NCI-H2081 (cell line): ENCODE measurements at regions not wholly inside any gene's neighbourhood (a gene's known extent, or its start where the extent isn't known, plus 50 kb on each side); places are given as distances from the start of the nearest gene placed in this dataset.

Experiments used
- DNase-seq, 2 experiments: peaks; one replicate each; lab custom pipeline; 2025; lab: John Stamatoyannopoulos, UW

DNA sequence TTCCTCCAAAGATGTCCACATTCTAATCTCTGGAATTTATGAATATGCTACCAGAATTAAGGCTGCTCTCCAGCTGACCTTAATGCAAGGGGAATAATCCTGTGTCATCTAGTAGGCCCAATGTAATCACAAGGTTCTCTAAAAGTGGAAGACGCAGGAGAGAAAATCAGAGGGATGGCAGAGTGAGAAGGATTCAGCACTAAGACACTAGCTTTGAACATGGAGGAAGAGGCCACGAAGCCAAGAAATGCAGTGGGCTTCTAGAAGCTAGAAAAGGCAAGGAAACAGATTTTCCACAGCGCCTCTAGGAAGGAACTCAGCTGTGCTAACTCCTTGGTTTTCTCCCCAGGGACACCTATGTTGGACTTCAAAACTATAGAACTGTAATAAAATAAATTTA lies 240.7 kb upstream of the TRAM1L1 start:
- DNase-seq = no peak

DNA sequence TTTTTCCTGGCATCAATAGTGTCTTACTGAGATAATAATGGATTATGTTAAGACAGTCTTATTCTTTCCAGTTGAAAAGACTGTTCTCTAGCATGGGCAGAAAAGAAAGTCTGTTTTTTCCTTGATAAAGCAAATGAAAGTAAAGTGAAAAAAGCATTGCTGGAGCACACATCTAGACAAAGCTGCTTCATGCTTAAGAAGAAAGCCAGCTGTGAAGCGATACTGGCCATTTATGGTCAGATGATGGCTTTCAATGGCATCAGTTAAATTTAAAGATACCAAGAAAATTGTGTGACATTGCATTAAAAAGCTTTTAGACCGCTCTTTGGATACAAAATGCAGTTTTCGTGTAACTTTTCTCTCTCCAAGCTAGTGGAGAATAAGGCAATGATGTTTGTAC lies 242.1 kb upstream of the TRAM1L1 start:
- no peak for DNase-seq

DNA sequence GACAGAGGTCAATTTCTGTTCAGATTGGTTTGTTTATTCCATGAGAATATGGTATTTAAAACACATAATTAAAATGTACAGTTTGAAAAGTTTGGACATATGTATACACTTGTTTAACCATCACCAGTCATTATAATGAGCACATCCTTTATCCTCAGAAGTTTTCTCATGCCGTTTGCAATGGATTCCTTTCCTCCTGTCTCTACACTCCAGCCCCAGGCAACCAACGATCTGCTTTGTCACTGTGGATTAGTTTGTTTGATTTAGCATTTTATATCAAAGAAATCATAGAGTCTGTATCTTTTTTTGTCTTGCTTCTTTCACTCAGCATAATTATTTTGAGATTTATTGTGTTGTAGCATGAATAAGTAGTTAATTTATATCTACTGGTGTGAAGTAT lies 243.0 kb upstream of the TRAM1L1 start:
- peak in 1 of 2 experiments; percentile 12 for DNase-seq

DNA sequence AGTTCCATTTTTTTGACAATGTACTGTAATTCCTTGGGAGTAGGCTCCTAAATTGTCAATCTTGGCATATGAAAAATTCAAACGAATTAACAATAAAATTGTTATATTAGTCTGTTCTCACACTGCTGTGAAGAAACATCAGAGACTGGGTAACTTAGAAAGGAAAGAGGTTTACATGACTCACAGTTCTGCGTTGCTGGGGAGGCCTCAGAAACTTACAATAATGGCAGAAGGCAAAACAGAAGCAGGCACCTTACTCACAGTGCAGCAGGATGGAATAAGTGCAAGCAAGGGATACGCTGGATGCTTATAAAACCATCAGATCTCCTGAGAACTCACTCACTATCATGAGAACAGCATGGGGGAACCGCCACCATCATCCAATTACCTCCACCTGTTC lies 246.4 kb upstream of the TRAM1L1 start:
- DNase-seq = no peak

DNA sequence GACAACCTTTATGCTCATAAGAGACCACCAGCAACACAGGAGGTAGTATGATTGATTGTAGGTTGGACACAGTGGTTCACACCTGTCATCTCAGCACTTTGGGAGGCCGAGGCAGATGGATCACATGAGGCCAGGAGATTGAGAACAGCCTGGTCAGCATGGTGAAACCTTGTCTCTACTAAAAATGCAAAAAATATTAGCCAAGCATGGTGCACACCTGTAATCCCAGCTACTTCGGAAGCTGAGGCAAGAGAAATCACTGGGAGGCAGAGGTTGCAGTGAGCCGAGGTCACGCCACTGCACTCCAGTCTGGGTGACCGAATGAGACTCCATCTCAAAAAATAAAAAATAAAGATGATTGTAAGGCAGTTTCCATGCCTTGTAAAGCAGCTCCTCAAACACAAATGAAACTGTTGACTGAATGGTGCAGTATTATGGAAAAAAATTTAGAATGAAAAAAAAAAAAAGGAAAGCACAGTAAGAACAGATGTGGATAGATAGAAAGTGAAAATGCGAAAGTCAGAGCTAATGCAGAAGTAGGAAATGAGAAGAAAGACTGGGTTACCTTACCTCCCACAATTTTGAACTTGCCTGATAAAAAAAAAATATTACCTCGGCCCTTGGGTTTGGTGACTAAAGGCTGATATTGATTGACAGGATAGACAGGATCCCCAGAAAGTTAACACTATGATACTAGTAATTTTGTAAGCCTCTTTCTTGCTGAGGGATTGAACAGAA lies 249.2 kb upstream of the TRAM1L1 start:
- DNase-seq = no peak

DNA sequence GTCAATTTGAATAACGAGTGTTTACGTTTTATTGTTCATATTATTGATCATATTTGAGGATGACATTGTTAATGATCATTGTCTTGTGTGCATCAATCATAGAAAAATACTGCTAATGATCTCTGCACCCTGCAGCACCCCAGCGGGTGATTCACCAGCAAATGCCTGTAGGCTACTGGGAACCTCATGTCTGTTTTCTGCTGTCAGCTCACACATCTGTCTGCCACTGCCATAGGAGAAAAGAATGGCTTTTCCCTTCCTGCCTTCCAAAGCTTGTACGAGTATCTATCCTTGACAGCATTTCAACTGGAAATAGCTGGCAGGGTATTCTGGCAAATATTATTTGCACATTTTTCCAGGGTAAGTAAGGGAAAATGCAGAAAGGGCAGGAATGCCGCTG lies 272.1 kb upstream of the TRAM1L1 start:
- DNase-seq = no peak

DNA sequence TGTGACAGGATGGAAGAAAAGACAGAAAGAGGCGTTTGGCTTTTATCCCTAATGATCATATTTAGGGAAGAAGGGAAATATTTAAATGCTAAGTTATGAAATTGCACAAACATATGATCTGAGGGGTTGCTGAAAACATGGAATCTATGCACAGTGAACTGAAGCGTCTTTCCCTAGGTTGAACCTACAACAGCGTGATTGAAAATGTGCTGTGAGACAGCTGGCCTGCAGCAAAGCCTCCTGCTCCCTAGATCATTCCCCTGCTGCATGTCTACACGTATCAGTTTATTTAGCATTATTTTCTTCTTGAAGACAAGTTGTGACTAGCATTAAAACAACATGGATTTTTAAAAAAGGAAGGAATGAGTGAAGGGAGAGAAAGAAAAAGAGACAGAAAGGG lies 272.5 kb upstream of the TRAM1L1 start:
- no peak for DNase-seq

DNA sequence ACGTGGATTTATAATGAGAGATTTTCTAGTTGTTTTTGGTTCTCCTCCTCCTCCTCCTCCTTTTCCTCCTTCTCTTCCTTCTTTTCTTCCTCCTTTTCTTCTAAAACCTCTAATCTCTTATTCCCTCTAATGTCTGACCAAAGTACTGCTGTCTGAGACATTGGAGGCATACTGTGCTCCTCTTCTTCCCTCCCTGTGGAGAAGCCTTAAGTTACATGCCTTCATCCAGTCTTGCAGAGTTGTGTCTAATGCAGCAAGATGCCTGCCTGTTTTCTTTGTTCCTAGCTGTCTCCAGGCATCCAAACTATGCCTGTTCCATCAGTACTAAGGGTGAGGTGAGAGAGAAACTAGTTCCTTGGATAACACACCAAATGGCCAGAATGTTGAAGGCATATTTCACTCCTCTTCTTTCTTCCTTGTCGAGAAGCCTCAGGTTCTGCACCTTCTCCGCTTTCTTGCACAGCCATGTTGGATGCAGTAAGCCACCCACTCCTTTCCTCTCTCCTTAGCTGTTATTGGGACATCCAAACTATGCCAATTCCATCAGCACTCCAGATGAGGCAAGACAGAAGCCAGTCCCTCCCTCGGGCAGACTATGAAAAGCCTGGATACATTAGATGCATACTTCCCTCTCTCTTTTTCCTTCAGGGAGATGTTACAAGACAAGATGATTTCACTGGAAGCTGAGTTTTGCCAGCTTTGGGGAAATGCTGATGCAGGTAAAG lies 285.7 kb upstream of the TRAM1L1 start:
- no peak for DNase-seq

DNA sequence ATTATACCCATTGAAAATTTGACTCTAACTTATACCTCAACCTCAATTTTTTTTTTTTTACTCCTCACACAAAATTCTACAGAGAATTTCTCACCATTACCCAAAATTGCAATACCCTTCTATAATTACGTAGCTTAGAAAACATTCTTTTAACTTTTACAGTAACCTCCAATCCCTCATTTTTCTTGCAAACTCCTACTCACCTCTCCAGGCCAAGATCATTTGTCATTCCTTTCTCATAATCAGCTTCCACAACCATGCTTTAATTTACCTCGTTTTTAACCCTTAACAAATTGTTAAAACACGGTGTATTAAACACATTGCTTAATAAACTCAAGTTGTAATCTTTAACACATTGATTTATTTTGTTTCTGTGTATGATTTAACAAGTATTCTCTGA lies 289.7 kb upstream of the TRAM1L1 start:
- DNase-seq = no peak

DNA sequence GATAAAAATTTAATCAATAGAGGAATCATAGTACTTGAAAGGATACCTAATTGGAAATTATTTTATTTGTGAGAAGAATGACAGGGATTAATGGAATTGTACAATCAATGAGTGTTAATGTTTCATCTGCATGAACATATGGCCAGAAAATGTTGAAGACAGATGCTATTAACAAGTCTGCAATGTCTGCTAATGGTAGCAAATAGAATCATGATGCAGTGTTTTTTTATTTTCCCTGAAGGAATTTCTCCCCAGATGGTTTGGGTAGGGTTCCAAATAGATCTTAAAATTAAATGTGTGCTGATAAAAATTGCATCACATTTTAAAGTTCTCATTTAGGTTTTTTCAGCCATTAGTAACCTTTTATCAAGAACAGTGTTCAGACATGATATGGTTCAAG lies 291.3 kb upstream of the TRAM1L1 start:
- no peak for DNase-seq

DNA sequence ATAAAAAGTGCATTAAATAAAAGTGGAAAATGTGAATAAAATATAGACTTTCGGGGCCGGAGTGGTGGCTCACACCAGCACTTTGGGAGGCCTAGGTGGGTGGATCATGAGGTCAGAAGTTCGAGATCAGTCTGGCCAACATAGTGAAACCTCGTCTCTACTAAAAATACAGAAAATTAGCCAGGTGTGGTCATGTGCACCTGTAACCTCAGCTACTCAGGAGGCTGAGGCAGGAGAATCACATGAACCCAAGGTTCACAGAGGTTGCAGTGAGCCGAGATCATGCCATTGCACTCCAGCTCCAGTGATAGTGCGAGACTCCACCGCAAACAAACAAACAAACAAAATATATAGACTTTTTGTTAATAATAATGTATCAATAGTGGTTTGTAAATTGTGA lies 293.6 kb upstream of the TRAM1L1 start:
- no peak for DNase-seq

DNA sequence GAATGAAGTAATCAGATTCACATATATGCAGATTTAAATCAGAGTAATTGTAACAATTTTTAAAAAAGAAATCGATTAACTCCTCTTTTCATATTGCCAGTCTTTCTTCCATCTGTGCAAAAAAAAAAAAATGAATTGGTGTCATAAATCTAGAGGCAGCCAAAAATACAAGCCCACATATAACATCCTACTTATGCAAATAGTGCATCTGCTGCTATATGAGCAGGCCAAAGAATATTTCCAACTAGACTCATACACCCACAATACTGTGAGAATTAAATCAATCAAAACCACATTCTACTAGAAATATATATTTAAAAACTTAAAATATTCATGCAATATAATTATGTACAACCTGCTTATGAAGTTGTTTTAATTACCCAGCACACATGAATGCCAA lies 298.1 kb upstream of the TRAM1L1 start:
- DNase-seq = no peak

DNA sequence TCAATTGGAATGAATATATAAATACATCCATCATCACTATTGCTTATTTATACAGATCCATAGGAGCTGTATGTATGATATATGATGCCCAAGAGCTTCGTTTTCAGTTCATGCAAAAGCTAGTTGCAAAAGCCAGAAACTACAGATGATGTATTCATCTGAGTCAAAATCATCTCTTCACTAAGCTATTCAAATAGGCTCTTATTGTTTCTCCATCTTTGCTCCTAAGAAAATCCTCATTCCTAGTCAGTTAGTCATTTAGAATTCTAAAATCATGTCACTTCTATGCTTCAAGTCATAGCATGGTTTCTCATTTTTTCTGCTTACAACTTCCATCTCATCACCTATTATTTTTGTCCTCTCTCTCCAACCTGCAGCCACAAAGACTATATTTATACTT lies 300.1 kb upstream of the TRAM1L1 start:
- no peak for DNase-seq

DNA sequence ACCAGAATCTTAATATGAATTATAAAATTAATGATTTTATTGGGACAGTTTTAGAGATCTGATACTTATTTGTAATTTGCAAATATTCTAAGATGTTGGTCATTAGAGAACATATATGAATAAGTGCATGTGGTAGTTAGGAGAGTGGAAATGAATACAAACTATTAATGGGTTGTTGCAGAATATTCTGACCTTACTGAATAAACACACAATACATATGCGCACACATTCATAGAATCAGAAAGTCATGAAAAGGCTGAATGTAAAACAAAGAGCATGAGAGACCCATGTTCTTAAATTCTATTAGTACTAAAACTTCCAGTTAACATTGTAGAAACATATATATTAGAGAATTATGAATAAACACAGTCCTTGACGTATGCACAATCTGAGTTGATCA lies 301.7 kb upstream of the TRAM1L1 start:
- no peak for DNase-seq

DNA sequence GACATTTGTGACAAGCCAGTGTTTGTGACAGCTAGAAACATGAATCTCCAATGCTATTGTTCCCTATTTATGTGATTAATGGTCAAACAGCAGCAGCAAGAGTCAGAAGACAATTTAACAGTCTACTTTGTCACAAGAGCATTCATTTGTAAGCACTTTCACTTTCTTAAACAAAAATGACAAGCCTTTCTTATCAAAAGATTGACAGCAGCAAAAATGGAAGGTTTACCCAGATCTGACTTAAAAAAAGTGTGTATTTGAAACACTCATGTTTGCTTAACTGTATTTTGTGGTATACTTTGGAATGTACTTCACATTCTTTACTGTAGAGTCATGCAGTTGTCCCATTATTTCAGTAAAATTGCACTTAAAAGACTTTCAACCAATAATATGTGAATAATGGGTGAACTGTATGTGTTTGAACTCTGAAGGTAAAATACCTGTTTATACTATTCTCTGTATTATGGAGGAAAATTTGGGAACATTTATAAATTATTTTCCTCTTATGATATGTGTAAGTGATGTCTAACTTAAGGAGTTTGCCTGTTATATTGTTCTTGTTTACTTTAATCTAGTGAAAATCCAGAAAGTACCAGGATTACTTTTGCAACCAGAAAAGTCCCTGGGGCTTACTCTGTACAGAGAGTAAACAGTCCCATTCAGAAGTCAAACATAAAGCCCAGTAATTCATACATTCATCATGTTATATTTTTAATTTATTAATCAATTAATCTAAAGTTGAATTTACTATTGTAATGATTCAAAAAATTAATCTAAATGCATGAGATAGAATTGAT lies 314.9 kb upstream of the TRAM1L1 start:
- no peak for DNase-seq

DNA sequence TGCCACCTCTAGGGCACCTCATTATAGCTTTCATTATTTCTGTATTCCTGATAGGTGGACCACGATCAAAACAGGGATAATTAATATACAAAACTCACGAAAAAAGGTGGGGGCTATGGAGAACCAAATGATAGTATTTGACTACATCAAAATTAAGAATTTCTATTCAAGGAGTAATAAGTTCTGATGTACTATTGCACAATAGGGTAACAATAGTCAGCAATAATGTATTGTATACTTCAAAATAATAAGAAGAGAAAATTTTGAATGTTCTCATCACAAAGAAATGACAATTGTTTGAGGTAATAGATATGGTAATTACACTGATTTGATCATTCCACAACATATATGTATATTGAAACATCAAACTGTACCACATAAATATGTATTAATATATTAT lies 327.3 kb upstream of the TRAM1L1 start:
- no peak for DNase-seq

DNA sequence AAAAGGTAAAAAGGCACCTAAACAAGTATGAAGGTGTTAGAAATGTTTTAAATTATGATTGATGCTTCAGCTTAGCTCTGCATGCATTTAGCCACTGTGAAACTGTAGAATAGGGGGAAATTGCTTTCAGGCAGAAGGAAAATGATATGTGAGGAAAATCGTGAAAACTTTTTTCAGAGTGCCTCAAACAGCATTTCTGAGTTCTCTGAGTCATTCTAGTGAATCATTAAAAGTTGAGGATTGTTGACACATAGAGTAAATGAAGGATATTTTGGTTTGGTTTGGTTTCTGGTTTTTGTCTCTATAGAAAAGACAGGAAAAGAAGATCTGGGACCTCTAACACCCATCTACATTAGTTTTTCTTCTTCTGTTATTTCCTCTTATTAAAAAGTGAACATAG lies 332.5 kb upstream of the TRAM1L1 start:
- no peak for DNase-seq

DNA sequence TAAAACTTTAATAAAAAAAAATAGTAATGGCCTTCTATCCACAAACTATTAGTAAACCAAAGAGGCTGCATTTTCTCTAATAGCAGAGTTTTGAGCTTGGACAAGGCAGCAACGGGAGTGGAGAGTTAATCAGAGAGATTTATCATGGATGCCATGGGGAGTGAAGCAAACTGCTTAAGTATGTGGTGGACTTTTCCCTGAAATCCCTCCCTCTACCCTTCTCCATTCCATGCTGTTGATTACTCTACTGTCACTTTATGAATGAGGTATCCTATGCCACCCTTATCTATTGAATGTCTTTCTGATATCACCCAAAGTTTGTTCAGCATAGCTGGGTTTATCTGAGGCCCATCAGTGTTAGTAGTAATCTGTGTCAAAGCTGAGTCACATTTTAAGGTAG lies 335.6 kb upstream of the TRAM1L1 start:
- DNase-seq = no peak

DNA sequence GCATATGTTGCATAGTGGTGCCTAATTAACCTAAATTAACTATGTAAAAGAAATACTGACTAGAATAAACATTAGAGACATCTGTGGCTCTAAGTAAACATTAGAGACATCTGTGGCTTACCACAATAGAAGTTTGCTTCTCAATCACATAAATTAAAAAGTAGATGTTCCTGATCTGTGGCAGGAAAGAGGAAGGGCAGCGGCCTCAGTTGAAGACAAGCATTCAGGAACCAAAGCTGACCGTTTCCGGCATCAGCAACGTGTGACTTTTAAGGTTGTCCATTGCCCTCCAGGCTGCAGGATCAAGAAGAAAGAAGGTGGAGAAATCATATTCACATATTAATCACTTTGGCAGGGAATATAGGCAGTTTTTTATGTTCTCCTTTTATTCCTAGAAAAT lies 336.3 kb upstream of the TRAM1L1 start:
- DNase-seq = no peak

DNA sequence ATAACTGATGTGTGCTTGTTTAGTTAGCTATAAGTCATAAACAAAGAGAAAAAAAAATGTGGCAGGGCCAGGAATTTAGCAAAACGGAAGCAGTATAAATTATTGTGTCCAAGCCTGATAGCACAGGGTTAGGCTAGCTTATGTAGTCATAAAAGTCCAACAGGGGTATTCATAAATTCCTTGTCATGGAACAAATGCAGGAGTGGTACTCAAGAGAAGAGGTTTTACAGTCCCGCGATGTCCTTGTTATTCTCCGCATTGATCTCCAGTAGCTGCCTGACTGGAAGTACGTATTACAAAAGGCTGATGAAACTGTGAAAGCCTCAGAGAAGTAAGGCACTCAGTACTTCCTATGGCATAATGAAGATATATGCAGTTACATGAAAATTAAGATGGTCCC lies 336.9 kb upstream of the TRAM1L1 start:
- no peak for DNase-seq

DNA sequence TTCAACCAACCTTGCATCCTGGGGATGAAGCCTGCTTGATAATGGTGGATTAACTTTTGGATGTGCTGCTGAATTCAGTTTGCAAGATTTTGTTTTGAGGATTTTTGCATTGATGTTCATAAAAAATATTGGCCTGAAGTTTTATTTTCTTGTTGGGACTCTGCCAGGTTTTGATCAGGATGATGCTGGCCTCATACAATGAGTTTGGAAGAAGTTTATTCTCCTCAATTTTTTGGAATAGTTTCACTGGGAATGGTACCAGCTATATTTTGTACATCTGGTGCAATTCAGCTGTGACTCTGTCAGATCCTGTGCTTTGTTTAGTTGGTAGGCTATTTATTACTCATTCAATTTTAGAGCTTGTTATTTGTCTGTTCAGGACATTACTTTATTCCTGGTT lies 340.3 kb upstream of the TRAM1L1 start:
- DNase-seq = no peak

DNA sequence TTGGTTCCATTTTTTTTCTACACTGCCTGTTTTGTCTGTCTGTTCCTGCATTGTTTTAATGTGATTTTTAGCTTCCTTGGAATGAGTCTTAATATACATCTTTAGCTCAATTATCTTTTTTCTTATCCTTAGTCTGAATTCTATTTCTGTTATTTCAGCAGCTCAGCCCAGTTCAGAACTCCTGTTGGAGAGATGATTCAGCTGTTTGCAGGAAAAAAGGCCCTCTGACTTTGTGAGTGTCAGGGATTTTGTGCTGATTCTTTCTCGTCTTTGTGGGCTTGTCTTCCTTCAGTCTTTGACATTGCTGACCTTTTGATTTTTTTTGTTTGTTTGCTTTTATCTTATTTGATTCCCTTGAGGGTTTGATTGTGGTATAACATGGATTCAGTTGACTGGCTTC lies 343.2 kb upstream of the TRAM1L1 start:
- DNase-seq = no peak

DNA sequence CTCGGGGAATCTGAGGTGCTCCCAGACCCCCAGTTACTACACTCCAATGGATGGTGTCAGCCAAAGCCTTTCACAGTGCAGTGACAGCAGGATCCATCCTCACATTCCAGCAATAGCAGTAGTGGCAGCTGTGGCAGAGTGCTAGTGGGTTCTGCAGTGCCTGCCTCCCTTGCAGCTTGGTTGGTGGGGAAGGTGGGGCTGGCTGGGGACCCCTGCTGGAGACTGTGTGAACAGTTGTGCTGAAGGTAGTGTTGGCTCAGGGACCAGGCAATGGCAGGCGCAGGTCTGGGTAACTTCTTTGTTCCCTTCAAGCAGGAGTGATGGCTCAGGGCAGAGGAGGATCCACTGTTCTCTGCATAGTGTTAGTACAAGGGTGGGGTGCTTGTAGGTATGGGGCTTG lies 343.7 kb upstream of the TRAM1L1 start:
- DNase-seq = no peak
